ENCODE measurements at regions not wholly inside any gene's neighbourhood (a gene's known extent, or its start where the extent isn't known, plus 50 kb on each side); places are given as distances from the start of the nearest gene placed in this dataset.

GRCh38 chr16:77111056-77111565 lies 79.9 kb upstream of the MON1B start:
- TF ChIP-seq, protein P1, sequence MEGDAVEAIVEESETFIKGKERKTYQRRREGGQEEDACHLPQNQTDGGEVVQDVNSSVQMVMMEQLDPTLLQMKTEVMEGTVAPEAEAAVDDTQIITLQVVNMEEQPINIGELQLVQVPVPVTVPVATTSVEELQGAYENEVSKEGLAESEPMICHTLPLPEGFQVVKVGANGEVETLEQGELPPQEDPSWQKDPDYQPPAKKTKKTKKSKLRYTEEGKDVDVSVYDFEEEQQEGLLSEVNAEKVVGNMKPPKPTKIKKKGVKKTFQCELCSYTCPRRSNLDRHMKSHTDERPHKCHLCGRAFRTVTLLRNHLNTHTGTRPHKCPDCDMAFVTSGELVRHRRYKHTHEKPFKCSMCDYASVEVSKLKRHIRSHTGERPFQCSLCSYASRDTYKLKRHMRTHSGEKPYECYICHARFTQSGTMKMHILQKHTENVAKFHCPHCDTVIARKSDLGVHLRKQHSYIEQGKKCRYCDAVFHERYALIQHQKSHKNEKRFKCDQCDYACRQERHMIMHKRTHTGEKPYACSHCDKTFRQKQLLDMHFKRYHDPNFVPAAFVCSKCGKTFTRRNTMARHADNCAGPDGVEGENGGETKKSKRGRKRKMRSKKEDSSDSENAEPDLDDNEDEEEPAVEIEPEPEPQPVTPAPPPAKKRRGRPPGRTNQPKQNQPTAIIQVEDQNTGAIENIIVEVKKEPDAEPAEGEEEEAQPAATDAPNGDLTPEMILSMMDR (IDR thresholded peaks at IDR 0.05; ENCODE audit: insufficient read depth, low read length, poor library complexity, severe bottlenecking) = no peak
- no peak for TF ChIP-seq EZH2phosphoT487 (conservative IDR thresholded peaks at IDR 0.05; ENCODE audit: low read length)

Data from SU-DHL-6 (cell line).